ENCODE measurements at regions not wholly inside any gene's neighbourhood (a gene's known extent, or its start where the extent isn't known, plus 50 kb on each side); places are given as distances from the start of the nearest gene placed in this dataset.
"Not testable (repeated sequence)": the region's sequence is repeated elsewhere in the genome, so short reads cannot be mapped to it uniquely, and the experiment has no call there.

- peak in 8 of 12 donors; percentile 10 to 48 (median 36) for TF ChIP-seq CTCF (IDR thresholded peaks at IDR 0.05)
- TF ChIP-seq POLR2A (IDR thresholded peaks at IDR 0.05) = not testable (repeated sequence)
These were observed 171.8 kb downstream of the ATP6V0E2 start for GRCh38 chr7:150045596-150045995.
